ENCODE measurements at regions not wholly inside any gene's neighbourhood (a gene's known extent, or its start where the extent isn't known, plus 50 kb on each side); places are given as distances from the start of the nearest gene placed in this dataset.

- no peaks in the 10 kb centered on the region; the same call in 1 of the 2 replicates for H3K4me1 ChIP-seq
- H3K9ac ChIP-seq, result no peak overlapping the region
- no peak for TF ChIP-seq Cebpa-rat (IDR thresholded peaks at IDR 0.05)
- H4K20me1 ChIP-seq, result no peaks in the 10 kb centered on the region
- H3K4me3 ChIP-seq, result no peak overlapping the region
- no peaks in the 10 kb centered on the region for H3K27me3 ChIP-seq
- H3K27ac ChIP-seq, result no peak overlapping the region
- H3K36me3 ChIP-seq, result no peaks in the 10 kb centered on the region
- 0 out of 2 replicates have a peak, but pooled peaks cover 4% of the 10 kb centered on the region for H3K9me3 ChIP-seq
- no peak overlapping the region for H3K4me2 ChIP-seq
These were observed 1019.2 kb downstream of the AACS start for GRCh38 chr12:126084480-126084879.

- no peak overlapping the region for H3K27ac ChIP-seq
- TF ChIP-seq Cebpa-rat (IDR thresholded peaks at IDR 0.05), result no peak
- H3K4me3 ChIP-seq, result no peak overlapping the region
- H4K20me1 ChIP-seq, result no peaks in the 10 kb centered on the region
- H3K9ac ChIP-seq, result no peak overlapping the region
- no peaks in the 10 kb centered on the region for H3K27me3 ChIP-seq
- H3K36me3 ChIP-seq, result no peaks in the 10 kb centered on the region
- no peaks in the 10 kb centered on the region; the same call in 1 of the 2 replicates for H3K4me1 ChIP-seq
- 0 out of 2 replicates have a peak, but pooled peaks cover 4% of the 10 kb centered on the region for H3K9me3 ChIP-seq
- H3K4me2 ChIP-seq, result no peak overlapping the region
These were observed 1021.0 kb downstream of the AACS start for GRCh38 chr12:126086242-126086641.

- no peak for TF ChIP-seq Cebpa-rat (IDR thresholded peaks at IDR 0.05)
- no peaks in the 10 kb centered on the region for H3K36me3 ChIP-seq
- H3K9me3 ChIP-seq, result 0 out of 2 replicates have a peak, but pooled peaks cover 4% of the 10 kb centered on the region
- H3K4me1 ChIP-seq, result no peaks in the 10 kb centered on the region; the same call in 1 of the 2 replicates
- no peaks in the 10 kb centered on the region for H4K20me1 ChIP-seq
- H3K27ac ChIP-seq, result no peak overlapping the region
- H3K4me2 ChIP-seq, result no peak overlapping the region
- no peaks in the 10 kb centered on the region for H3K27me3 ChIP-seq
- no peak overlapping the region for H3K4me3 ChIP-seq
- no peak overlapping the region for H3K9ac ChIP-seq
These were observed 1022.5 kb downstream of the AACS start for GRCh38 chr12:126087692-126088091.

- Histone ChIP-seq H3K4me3 (no peak overlapping the region), H4K20me1 (no peaks in the 10 kb centered on the region), H3K27me3 (no peaks in the 10 kb centered on the region), H3K4me1 (no peaks in the 10 kb centered on the region), H3K27ac (no peak overlapping the region), H3K36me3 (no peaks in the 10 kb centered on the region), H3K4me2 (no peak overlapping the region), H3K9ac (no peak overlapping the region), H3K9me3 (no peaks in the 10 kb centered on the region)
- TF ChIP-seq Cebpa-rat (IDR thresholded peaks at IDR 0.05), result no peak
These were observed 1028.7 kb downstream of the AACS start for GRCh38 chr12:126093908-126094307.

GRCh38 chr12:126095748-126096510, 1030.7 kb downstream of the AACS start:
- no peaks in the 10 kb centered on the region for H3K9me3 ChIP-seq
- TF ChIP-seq Cebpa-rat (IDR thresholded peaks at IDR 0.05), result no peak
- H3K4me3 ChIP-seq, result no peak overlapping the region
- H3K4me2 ChIP-seq, result no peak overlapping the region
- no peak overlapping the region for H3K9ac ChIP-seq
- H3K27me3 ChIP-seq, result no peaks in the 10 kb centered on the region
- no peaks in the 10 kb centered on the region for H3K36me3 ChIP-seq
- H3K27ac ChIP-seq, result no peak overlapping the region
- H3K4me1 ChIP-seq, result no peaks in the 10 kb centered on the region
- no peaks in the 10 kb centered on the region for H4K20me1 ChIP-seq

GRCh38 chr12:126106706-126107105, 1041.5 kb downstream of the AACS start:
- no peaks in the 10 kb centered on the region for H3K27me3 ChIP-seq
- H3K9ac ChIP-seq, result no peak overlapping the region
- H3K27ac ChIP-seq, result no peak overlapping the region
- no peak overlapping the region for H3K4me3 ChIP-seq
- no peak overlapping the region for H3K4me2 ChIP-seq
- H3K36me3 ChIP-seq, result no peaks in the 10 kb centered on the region
- H3K4me1 ChIP-seq, result no peaks in the 10 kb centered on the region
- H3K9me3 ChIP-seq, result peaks cover 7% of the 10 kb centered on the region
- no peaks in the 10 kb centered on the region for H4K20me1 ChIP-seq
- no peak for TF ChIP-seq Cebpa-rat (IDR thresholded peaks at IDR 0.05)

- Histone ChIP-seq H3K27me3 (no peaks in the 10 kb centered on the region), H3K4me2 (no peak overlapping the region)
These were observed 1042.4 kb downstream of the AACS start for GRCh38 chr12:126107659-126108058.

GRCh38 chr12:126108247-126108646, 1043.0 kb downstream of the AACS start:
- no peaks in the 10 kb centered on the region for H4K20me1 ChIP-seq
- no peaks in the 10 kb centered on the region for H3K9me3 ChIP-seq
- H3K36me3 ChIP-seq, result no peaks in the 10 kb centered on the region
- no peaks in the 10 kb centered on the region for H3K27me3 ChIP-seq
- no peak overlapping the region for H3K4me2 ChIP-seq
- no peak overlapping the region for H3K9ac ChIP-seq
- no peak overlapping the region for H3K4me3 ChIP-seq
- TF ChIP-seq Cebpa-rat (IDR thresholded peaks at IDR 0.05), result no peak
- H3K4me1 ChIP-seq, result no peaks in the 10 kb centered on the region
- H3K27ac ChIP-seq, result no peak overlapping the region

More at GRCh38 chr12:126107659-126108058, 1042.4 kb downstream of the AACS start:
- no peaks in the 10 kb centered on the region for H3K36me3 ChIP-seq
- H3K27ac ChIP-seq, result no peak overlapping the region
- TF ChIP-seq Cebpa-rat (IDR thresholded peaks at IDR 0.05), result no peak
- H3K9ac ChIP-seq, result no peak overlapping the region
- H3K9me3 ChIP-seq, result no peaks in the 10 kb centered on the region
- H4K20me1 ChIP-seq, result no peaks in the 10 kb centered on the region
- H3K4me1 ChIP-seq, result no peaks in the 10 kb centered on the region
- H3K4me3 ChIP-seq, result no peak overlapping the region

GRCh38 chr12:126112141-126112540, 1046.9 kb downstream of the AACS start:
- no peak overlapping the region for H3K27ac ChIP-seq
- H3K36me3 ChIP-seq, result no peaks in the 10 kb centered on the region
- no peaks in the 10 kb centered on the region for H3K27me3 ChIP-seq
- no peaks in the 10 kb centered on the region for H3K9me3 ChIP-seq
- no peak overlapping the region for H3K9ac ChIP-seq
- TF ChIP-seq Cebpa-rat (IDR thresholded peaks at IDR 0.05), result no peak
- H3K4me2 ChIP-seq, result no peak overlapping the region
- no peak overlapping the region for H3K4me3 ChIP-seq
- no peaks in the 10 kb centered on the region for H4K20me1 ChIP-seq
- no peaks in the 10 kb centered on the region for H3K4me1 ChIP-seq

GRCh38 chr12:126112849-126113248, 1047.6 kb downstream of the AACS start:
- Histone ChIP-seq H3K4me3 (no peak overlapping the region), H3K27ac (no peak overlapping the region), H4K20me1 (no peaks in the 10 kb centered on the region), H3K4me2 (no peak overlapping the region), H3K9ac (no peak overlapping the region), H3K4me1 (no peaks in the 10 kb centered on the region), H3K36me3 (no peaks in the 10 kb centered on the region), H3K9me3 (no peaks in the 10 kb centered on the region), H3K27me3 (no peaks in the 10 kb centered on the region)
- TF ChIP-seq Cebpa-rat (IDR thresholded peaks at IDR 0.05), result no peak
